Head of caudate nucleus (tissue), 42 donors: ENCODE measurements at regions not wholly inside any gene's neighbourhood (a gene's known extent, or its start where the extent isn't known, plus 50 kb on each side); places are given as distances from the start of the nearest gene placed in this dataset.
A peak's percentile ranks its signal among the peaks of the same experiment; 100 is the strongest.
"Not testable (repeated sequence)": the region's sequence is repeated elsewhere in the genome, so short reads cannot be mapped to it uniquely, and the experiment has no call there.

Experiments
- DNase-seq, 42 donors: peaks; one replicate each; pipeline versions ENCODE4 v3.0.0 to v3.0.0-alpha.2; 2020 to 2021; ENCODE audit warnings: mixed read lengths in 7 of 42
- intact Hi-C: fragments of 100-400 bp; cut with DNase I; formaldehyde crosslinking; loops from one replicate; pipeline ENCODE4 v1.15.0; 2022

GRCh38 chr7:76117306-76117991 lies 69.5 kb downstream of the MDH2 start:
- DNase-seq, intact Hi-C loops: not testable (repeated sequence)

GRCh38 chr7:76118253-76119036 lies 70.5 kb downstream of the MDH2 start:
- intact Hi-C loops, DNase-seq: not testable (repeated sequence)

- no peak for DNase-seq
- intact Hi-C loops: no loop called here
Observed at GRCh38 chr7:76121044-76121443, 73.1 kb downstream of the MDH2 start.

- no peak for DNase-seq
- intact Hi-C loops: no loop called here
Observed at GRCh38 chr7:76122516-76123239, 74.8 kb downstream of the MDH2 start.

- intact Hi-C loops: no loop called here
- DNase-seq: no peak
Observed at GRCh38 chr7:76123316-76123715, 75.4 kb downstream of the MDH2 start.

GRCh38 chr7:76125560-76125959 lies 76.1 kb upstream of the SRRM3 start:
- intact Hi-C loops: no loop called here
- DNase-seq: no peak

- DNase-seq: no peak
- intact Hi-C loops: no loop called here
Observed at GRCh38 chr7:76126632-76127031, 75.1 kb upstream of the SRRM3 start.

- DNase-seq: no peak
- intact Hi-C loops: no loop called here
Observed at GRCh38 chr7:76129366-76129765, 72.3 kb upstream of the SRRM3 start.

GRCh38 chr7:76129836-76130235 lies 71.9 kb upstream of the SRRM3 start:
- intact Hi-C loops: no loop called here
- DNase-seq: no peak

GRCh38 chr7:76130661-76131060 lies 71.0 kb upstream of the SRRM3 start:
- peak in 11 of 42 donors; percentile 11 to 46 (median 28) for DNase-seq
- intact Hi-C loops: not testable (repeated sequence)

GRCh38 chr7:76131887-76132286 lies 69.8 kb upstream of the SRRM3 start:
- intact Hi-C loops: not testable (repeated sequence)
- DNase-seq: peak in 27 of 42 donors; percentile 11 to 69 (median 24)

- DNase-seq: no peak
- intact Hi-C loops: no loop called here
Observed at GRCh38 chr7:76133164-76133775, 68.4 kb upstream of the SRRM3 start.

- no peak for DNase-seq
- intact Hi-C loops: no loop called here
Observed at GRCh38 chr7:76133839-76134238, 67.9 kb upstream of the SRRM3 start.

GRCh38 chr7:76135263-76135662 lies 66.4 kb upstream of the SRRM3 start:
- DNase-seq, intact Hi-C loops: not testable (repeated sequence)

GRCh38 chr7:76138577-76139313 lies 63.0 kb upstream of the SRRM3 start:
- intact Hi-C loops: not testable (repeated sequence)
- DNase-seq: peak in 35 of 42 donors; percentile 9 to 83 (median 43)

- no peak for DNase-seq
- intact Hi-C loops: no loop called here
Observed at GRCh38 chr7:76139670-76140069, 62.0 kb upstream of the SRRM3 start.

GRCh38 chr7:76140259-76140658 lies 61.4 kb upstream of the SRRM3 start:
- intact Hi-C loops, DNase-seq: not testable (repeated sequence)

- intact Hi-C loops: no loop called here
- DNase-seq: no peak
Observed at GRCh38 chr7:76142861-76143260, 58.8 kb upstream of the SRRM3 start.
